ENCODE measurements at regions not wholly inside any gene's neighbourhood (a gene's known extent, or its start where the extent isn't known, plus 50 kb on each side); places are given as distances from the start of the nearest gene placed in this dataset.

- TF ChIP-seq, protein P1, sequence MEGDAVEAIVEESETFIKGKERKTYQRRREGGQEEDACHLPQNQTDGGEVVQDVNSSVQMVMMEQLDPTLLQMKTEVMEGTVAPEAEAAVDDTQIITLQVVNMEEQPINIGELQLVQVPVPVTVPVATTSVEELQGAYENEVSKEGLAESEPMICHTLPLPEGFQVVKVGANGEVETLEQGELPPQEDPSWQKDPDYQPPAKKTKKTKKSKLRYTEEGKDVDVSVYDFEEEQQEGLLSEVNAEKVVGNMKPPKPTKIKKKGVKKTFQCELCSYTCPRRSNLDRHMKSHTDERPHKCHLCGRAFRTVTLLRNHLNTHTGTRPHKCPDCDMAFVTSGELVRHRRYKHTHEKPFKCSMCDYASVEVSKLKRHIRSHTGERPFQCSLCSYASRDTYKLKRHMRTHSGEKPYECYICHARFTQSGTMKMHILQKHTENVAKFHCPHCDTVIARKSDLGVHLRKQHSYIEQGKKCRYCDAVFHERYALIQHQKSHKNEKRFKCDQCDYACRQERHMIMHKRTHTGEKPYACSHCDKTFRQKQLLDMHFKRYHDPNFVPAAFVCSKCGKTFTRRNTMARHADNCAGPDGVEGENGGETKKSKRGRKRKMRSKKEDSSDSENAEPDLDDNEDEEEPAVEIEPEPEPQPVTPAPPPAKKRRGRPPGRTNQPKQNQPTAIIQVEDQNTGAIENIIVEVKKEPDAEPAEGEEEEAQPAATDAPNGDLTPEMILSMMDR (IDR thresholded peaks at IDR 0.05): no peak
- TF ChIP-seq POLR2AphosphoS5 (IDR thresholded peaks at IDR 0.05; ENCODE audit: low read depth, low read length) (no peak), REST (IDR thresholded peaks at IDR 0.05; ENCODE audit: insufficient read depth in 1 of 2, low read depth in 2 of 2, low read length in 1 of 2) (no peak)
Observed at GRCh38 chr4:65028592-65028991, 619.3 kb upstream of the TECRL start.

Measured in Panc1 (cell line).